ENCODE measurements at regions not wholly inside any gene's neighbourhood (a gene's known extent, or its start where the extent isn't known, plus 50 kb on each side); places are given as distances from the start of the nearest gene placed in this dataset.

- WGBS, 2 experiments (ENCODE audit: extremely low coverage in 2 of 2, insufficient read length in 1 of 2), result 21% methylated on average over 2 of the region's 3 CpGs; no CpG with 5 or more reads in 1 of the 2 experiments
- Histone ChIP-seq H3K9ac (ENCODE audit: low read depth, low read length) (no peak overlapping the region), H4K5ac (ENCODE audit: low read depth, low read length) (no peak overlapping the region), H3K79me1 (ENCODE audit: low read depth in 1 of 2, low read length in 2 of 2) (no peaks in the 10 kb centered on the region), H3K56ac (ENCODE audit: extremely low read depth, insufficient read depth, low read length) (no peak overlapping the region), H3K4me3 (ENCODE audit: insufficient read depth, low read depth, low read length) (no peak overlapping the region), H3K27ac (ENCODE audit: insufficient read depth, low read length) (no peak overlapping the region), H2BK15ac (ENCODE audit: low read depth, low read length) (no peak overlapping the region), H4K91ac (ENCODE audit: insufficient read depth, low read depth, low read length) (no peak overlapping the region), H3K4me1 (ENCODE audit: control insufficient read depth, insufficient read depth, low read length) (no peaks in the 10 kb centered on the region), H2AK5ac (ENCODE audit: low read depth, low read length) (no peak overlapping the region), H3K27me3 (ENCODE audit: control insufficient read depth, insufficient read depth, low read length) (no peaks in the 10 kb centered on the region), H3K18ac (ENCODE audit: low read depth, low read length) (no peak overlapping the region), H3K36me3 (ENCODE audit: control insufficient read depth, insufficient read depth, low read length) (no peaks in the 10 kb centered on the region), H2AFZ (replicated peaks; ENCODE audit: low read length, poor library complexity) (no peak overlapping the region), H2AK9ac (replicated peaks; ENCODE audit: low read depth, low read length, poor library complexity) (no peak overlapping the region), H3K14ac (replicated peaks; ENCODE audit: low read depth, low read length) (no peak overlapping the region), H4K20me1 (ENCODE audit: insufficient read depth, low read length) (no peaks in the 10 kb centered on the region), H3K4ac (ENCODE audit: low read depth, low read length) (no peak overlapping the region), H4K8ac (ENCODE audit: low read depth in 2 of 2, low read length in 2 of 2) (no peak overlapping the region), H2BK5ac (ENCODE audit: low read depth, low read length, poor library complexity, severe bottlenecking) (no peak overlapping the region), H2BK20ac (ENCODE audit: low read depth, low read length) (no peak overlapping the region), H2BK120ac (ENCODE audit: low read depth, low read length) (no peak overlapping the region), H3K9me3 (ENCODE audit: control insufficient read depth, insufficient read depth, low read length) (no peaks in the 10 kb centered on the region), H3K4me2 (ENCODE audit: low read depth, low read length) (no peak overlapping the region), H3K9me1 (ENCODE audit: insufficient read depth, low read length) (no peaks in the 10 kb centered on the region), H3K23ac (ENCODE audit: low read depth, low read length) (no peak overlapping the region)
- ChIA-PET CTCF (no interaction called here), POLR2A (ENCODE audit: unreplicated experiment) (no interaction called here)
- no peak for DNase-seq
- ATAC-seq (ENCODE audit: low read depth), result no peak
- TF ChIP-seq RAD21 (IDR thresholded peaks at IDR 0.05; ENCODE audit: low read length) (no peak), CTCF (conservative IDR thresholded peaks at IDR 0.05; ENCODE audit: low read depth, low read length) (no peak), MAFK (IDR thresholded peaks at IDR 0.05; ENCODE audit: low read depth, low read length) (no peak), NFE2L2 (IDR thresholded peaks at IDR 0.05; ENCODE audit: low read depth, low read length) (no peak), BHLHE40 (IDR thresholded peaks at IDR 0.05; ENCODE audit: low read depth, low read length) (no peak), POLR2A (IDR thresholded peaks at IDR 0.05; ENCODE audit: low read depth, low read length) (no peak), CHD1 (IDR thresholded peaks at IDR 0.05; ENCODE audit: low read depth, low read length) (no peak), MAZ (IDR thresholded peaks at IDR 0.05; ENCODE audit: borderline replicate concordance, low read depth, low read length) (no peak), MXI1 (IDR thresholded peaks at IDR 0.05; ENCODE audit: borderline replicate concordance, low read depth, low read length) (no peak), RCOR1 (IDR thresholded peaks at IDR 0.05; ENCODE audit: insufficient replicate concordance, low read length) (no peak), FOS (IDR thresholded peaks at IDR 0.05; ENCODE audit: low read depth, low read length) (no peak), SMC3 (IDR thresholded peaks at IDR 0.05; ENCODE audit: low read depth, low read length) (no peak), RFX5 (IDR thresholded peaks at IDR 0.05; ENCODE audit: low read depth, low read length) (no peak), CEBPB (IDR thresholded peaks at IDR 0.05; ENCODE audit: low read depth, low read length) (no peak)
- TF ChIP-seq, protein P1, sequence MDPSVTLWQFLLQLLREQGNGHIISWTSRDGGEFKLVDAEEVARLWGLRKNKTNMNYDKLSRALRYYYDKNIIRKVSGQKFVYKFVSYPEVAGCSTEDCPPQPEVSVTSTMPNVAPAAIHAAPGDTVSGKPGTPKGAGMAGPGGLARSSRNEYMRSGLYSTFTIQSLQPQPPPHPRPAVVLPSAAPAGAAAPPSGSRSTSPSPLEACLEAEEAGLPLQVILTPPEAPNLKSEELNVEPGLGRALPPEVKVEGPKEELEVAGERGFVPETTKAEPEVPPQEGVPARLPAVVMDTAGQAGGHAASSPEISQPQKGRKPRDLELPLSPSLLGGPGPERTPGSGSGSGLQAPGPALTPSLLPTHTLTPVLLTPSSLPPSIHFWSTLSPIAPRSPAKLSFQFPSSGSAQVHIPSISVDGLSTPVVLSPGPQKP (IDR thresholded peaks at IDR 0.05; ENCODE audit: borderline replicate concordance, low read depth, low read length), result no peak
- TF ChIP-seq, protein P2, sequence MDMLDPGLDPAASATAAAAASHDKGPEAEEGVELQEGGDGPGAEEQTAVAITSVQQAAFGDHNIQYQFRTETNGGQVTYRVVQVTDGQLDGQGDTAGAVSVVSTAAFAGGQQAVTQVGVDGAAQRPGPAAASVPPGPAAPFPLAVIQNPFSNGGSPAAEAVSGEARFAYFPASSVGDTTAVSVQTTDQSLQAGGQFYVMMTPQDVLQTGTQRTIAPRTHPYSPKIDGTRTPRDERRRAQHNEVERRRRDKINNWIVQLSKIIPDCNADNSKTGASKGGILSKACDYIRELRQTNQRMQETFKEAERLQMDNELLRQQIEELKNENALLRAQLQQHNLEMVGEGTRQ (IDR thresholded peaks at IDR 0.05; ENCODE audit: low read depth, low read length), result no peak
- intact Hi-C loops (cut with micrococcal nuclease) (no loop called here), dilution Hi-C loops (cut with HindIII; ENCODE audit: low sequenced_read_pairs, unreplicated experiment) (no loop called here), in situ Hi-C loops (cut with MboI; ENCODE audit: low sequenced_read_pairs) (no loop called here)
- BruUV-seq (replicated peaks), result no TSS peak
Observed at GRCh38 chr14:38662781-38663180, 406.9 kb upstream of the CLEC14A start.
